Activated naive CD4-positive, alpha-beta T cell treated with anti-CD3 and anti-CD28 coated beads, Interleukin-2, amount 50 U/mL, for 24 hours (primary cell): ENCODE measurements at regions not wholly inside any gene's neighbourhood (a gene's known extent, or its start where the extent isn't known, plus 50 kb on each side); places are given as distances from the start of the nearest gene placed in this dataset.

ENCODE experiments used
- H3K27ac Mint-ChIP-seq: one replicate; pipeline ENCODE4 v1.8.0; 2021; ENCODE audit warnings: mild to moderate bottlenecking, mixed read lengths
- H3K27me3 Mint-ChIP-seq: one replicate; pipeline ENCODE4 v1.8.0; 2021; ENCODE audit warnings: mixed read lengths
- H3K36me3 Mint-ChIP-seq: one replicate; pipeline ENCODE4 v1.8.0; 2021; ENCODE audit warnings: mixed read lengths
- H3K4me1 Mint-ChIP-seq: one replicate; pipeline ENCODE4 v1.8.0; 2021; ENCODE audit warnings: mixed read lengths
- H3K4me3 Mint-ChIP-seq: one replicate; pipeline ENCODE4 v1.8.0; 2021; ENCODE audit warnings: mild to moderate bottlenecking, mixed read lengths
- H3K9me3 Mint-ChIP-seq: one replicate; pipeline ENCODE4 v1.8.0; 2021; ENCODE audit warnings: mixed read lengths

DNA sequence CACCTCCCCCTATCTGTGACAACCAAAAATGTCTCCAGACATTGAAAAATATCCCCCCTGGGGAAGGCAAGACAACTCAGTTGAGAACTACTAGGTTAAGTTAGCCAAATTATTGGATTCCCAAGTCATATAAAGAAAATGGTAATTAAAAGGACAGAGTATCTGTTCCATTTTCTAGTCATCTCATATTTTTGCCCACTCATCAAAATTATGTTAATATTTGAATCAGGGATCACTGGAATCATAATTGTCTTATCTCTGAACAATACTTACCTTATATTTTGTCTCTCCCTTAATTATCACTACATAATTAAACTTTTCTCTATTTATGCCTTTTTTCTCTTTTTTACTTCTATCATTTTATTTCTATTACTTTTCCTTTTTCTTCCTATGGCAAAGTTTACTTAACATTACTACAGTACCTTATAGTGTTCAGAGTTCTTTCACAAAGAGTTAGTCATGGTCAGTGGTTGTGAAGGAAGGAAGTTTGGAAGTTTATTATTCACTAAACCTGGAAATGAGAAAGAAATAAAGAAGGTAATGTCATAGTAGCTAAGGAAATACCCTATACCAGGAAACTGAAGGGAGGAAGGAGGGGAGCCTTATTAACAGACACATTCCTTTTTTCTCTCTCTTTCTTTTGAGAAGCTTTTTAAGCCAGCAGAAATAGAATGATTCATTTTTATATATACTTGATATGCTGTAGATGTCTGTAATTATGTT is 332.9 kb downstream of the COL12A1 start:
- Mint-ChIP-seq H3K27ac (no peak overlapping the region), H3K9me3 (peaks cover 13% of the 10 kb centered on the region), H3K27me3 (no peaks in the 10 kb centered on the region), H3K4me1 (no peaks in the 10 kb centered on the region), H3K36me3 (no peaks in the 10 kb centered on the region), H3K4me3 (no peak overlapping the region)

DNA sequence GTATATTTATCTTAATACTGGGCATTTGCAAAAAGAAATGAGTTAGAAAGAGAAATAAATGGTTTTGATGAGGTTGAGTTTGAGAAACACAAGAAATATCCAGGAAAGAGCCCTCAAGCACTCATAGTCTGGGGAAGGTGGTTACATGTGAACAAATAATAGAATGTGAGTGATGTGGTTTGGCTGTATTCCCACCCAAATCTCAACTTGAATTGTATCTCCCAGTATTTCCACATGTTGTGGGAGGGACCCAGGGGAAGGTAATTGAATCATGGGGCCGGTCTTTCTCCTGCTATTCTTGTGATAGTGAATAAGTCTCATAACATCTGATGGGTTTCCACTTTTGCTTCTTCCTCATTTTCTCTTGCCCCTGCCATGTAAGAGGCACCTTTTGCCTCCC is 334.1 kb downstream of the COL12A1 start:
- Mint-ChIP-seq H3K36me3 (no peaks in the 10 kb centered on the region), H3K27ac (no peak overlapping the region), H3K27me3 (no peaks in the 10 kb centered on the region), H3K4me1 (no peaks in the 10 kb centered on the region), H3K4me3 (no peak overlapping the region), H3K9me3 (peaks cover 18% of the 10 kb centered on the region)

DNA sequence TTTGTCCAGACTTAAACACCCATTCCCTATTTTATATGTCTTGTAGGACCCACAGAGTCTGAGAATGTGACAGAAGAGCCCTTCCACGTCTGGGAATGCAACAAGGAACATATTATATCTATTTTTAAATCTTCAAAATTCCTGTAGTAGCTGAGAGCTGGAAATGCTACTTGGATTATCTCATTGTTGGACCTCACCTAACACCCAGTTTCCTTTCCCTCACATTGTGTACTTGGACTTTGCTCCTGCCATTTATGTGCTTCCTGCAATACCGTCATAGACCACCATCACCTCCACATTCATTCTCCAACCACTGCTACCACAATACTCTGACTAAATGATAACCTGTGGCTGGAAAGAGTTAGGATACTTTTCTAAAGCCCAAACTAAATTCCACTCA is 335.4 kb downstream of the COL12A1 start:
- Mint-ChIP-seq H3K4me1 (no peaks in the 10 kb centered on the region), H3K9me3 (peaks cover 11% of the 10 kb centered on the region), H3K27ac (no peak overlapping the region), H3K4me3 (no peak overlapping the region), H3K27me3 (no peaks in the 10 kb centered on the region), H3K36me3 (no peaks in the 10 kb centered on the region)

DNA sequence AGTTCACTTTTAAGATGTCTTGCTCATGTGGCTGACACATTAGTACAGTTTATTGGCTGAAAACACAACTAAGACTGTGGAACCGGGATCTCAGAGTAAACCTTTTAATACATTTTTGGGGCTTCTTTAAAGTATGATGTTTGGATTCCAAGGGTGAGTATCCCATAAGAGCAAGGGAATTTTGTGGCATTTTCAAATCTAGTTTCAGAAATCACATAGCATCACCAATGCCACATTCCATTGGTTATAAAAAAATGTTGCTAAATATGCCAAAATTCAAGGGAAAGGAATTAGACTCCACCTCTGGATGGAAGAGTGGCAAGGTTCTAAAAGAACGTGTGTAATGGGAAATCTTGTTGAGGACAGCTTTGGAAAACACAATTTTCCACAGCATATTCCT is 338.6 kb downstream of the COL12A1 start:
- Mint-ChIP-seq H3K9me3 (peaks cover 10% of the 10 kb centered on the region), H3K4me1 (no peaks in the 10 kb centered on the region), H3K36me3 (no peaks in the 10 kb centered on the region), H3K27ac (no peak overlapping the region), H3K4me3 (no peak overlapping the region), H3K27me3 (no peaks in the 10 kb centered on the region)

DNA sequence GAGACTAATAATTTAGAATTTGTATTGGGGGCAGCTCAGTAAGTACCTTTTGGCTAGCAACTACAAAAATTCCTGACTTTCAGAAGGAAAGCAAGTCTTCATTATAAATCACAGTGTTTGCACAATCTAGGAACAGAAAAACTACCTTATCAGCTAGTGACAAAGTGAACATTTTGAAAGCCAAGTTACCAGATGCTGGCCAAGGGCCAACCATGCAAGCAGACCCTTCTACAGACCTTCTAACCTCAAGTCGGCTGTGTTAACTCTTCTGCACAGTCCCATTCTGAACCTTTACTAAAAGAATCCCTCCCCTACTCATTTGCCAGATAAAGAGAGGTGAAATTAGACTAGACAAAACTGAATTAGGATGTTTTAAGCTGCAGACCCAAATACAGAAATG is 341.9 kb downstream of the COL12A1 start:
- Mint-ChIP-seq H3K27me3 (no peaks in the 10 kb centered on the region), H3K4me1 (no peaks in the 10 kb centered on the region), H3K4me3 (no peak overlapping the region), H3K27ac (no peak overlapping the region), H3K36me3 (no peaks in the 10 kb centered on the region), H3K9me3 (peaks cover 5% of the 10 kb centered on the region)

DNA sequence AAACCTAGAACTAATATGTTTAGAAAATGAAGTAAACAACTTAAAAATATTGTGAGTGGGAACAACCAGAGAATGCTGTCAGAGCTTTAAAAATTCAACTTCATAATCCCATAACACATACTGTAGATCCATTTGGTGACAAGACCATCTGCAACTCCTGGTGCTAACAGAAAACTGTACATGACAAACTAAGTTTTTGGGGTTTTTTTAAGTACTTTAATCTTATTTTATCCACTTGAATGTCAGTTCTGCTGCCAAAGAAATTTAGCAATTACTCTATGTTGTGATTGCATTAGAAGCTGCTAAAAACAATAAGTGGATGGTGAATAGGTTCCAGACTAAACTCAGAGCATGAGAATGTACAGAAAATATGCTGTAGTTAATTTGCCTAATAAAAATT is 345.4 kb downstream of the COL12A1 start:
- Mint-ChIP-seq H3K4me1 (no peaks in the 10 kb centered on the region), H3K27ac (no peak overlapping the region), H3K4me3 (no peak overlapping the region), H3K36me3 (no peaks in the 10 kb centered on the region), H3K9me3 (no peaks in the 10 kb centered on the region), H3K27me3 (no peaks in the 10 kb centered on the region)

DNA sequence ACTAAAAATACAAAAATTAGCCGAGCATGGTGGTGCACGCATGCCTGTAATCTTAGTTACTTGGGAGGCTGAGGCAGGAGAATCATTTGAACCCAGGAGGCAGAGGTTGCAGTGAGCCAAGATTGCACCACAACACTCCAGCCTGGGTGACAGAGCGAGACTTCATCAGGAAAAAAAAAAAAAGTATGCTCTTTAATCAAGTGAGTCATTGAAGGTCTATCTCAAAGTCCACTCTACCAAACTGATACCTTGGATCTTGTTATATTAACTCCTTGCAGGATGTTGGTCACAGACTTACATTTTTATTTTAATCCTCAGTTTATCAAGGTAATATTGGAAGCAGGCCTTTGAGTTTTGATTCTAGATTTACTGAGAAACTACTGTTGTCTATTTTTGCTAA is 348.7 kb downstream of the COL12A1 start:
- Mint-ChIP-seq H3K27me3 (no peaks in the 10 kb centered on the region), H3K9me3 (no peaks in the 10 kb centered on the region), H3K4me3 (no peak overlapping the region), H3K27ac (no peak overlapping the region), H3K4me1 (no peaks in the 10 kb centered on the region), H3K36me3 (no peaks in the 10 kb centered on the region)

DNA sequence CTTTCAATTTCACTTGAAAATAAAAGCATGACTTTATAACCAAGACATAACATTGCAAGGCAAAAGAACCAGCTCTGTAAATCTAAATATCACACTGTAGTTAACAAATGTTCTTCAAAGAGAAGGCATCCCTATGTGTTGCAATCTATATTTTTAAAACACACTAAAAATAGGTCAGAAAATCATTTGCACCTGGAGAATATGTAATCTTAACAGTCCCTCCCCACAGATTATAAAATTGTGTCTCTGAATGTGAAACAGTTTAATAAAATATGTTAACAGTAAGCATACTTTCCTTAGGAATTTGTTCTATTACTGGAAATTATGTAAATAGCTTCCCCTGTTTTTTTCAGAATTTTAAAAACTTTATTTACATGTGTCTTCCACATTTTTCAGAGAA is 351.9 kb downstream of the COL12A1 start:
- no peak overlapping the region for H3K4me3 Mint-ChIP-seq
- no peak overlapping the region for H3K27ac Mint-ChIP-seq
- H3K27me3 Mint-ChIP-seq = no peaks in the 10 kb centered on the region
- H3K4me1 Mint-ChIP-seq = no peaks in the 10 kb centered on the region
- no peaks in the 10 kb centered on the region for H3K9me3 Mint-ChIP-seq
- H3K36me3 Mint-ChIP-seq = no peaks in the 10 kb centered on the region

DNA sequence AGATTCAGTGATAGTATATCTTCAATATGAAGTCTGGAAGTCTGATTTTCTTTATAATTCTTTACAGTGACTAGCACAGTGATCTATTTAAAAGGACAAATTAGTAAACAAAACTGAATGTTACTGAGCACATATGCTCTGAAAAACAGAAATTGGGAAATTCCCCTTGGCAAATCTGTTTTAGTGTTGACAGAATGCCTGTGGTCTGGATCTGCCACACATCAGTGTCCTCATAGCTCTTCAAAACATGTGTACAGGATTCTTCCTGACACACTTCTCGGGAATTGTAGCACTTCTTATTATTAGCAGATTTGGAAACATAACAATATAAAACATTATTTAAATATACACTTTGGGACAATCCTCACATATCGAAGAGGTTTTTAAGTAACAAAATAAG is 354.3 kb downstream of the COL12A1 start:
- Mint-ChIP-seq H3K4me3 (no peak overlapping the region), H3K9me3 (no peaks in the 10 kb centered on the region), H3K27me3 (no peaks in the 10 kb centered on the region), H3K4me1 (no peaks in the 10 kb centered on the region), H3K36me3 (no peaks in the 10 kb centered on the region), H3K27ac (no peak overlapping the region)

DNA sequence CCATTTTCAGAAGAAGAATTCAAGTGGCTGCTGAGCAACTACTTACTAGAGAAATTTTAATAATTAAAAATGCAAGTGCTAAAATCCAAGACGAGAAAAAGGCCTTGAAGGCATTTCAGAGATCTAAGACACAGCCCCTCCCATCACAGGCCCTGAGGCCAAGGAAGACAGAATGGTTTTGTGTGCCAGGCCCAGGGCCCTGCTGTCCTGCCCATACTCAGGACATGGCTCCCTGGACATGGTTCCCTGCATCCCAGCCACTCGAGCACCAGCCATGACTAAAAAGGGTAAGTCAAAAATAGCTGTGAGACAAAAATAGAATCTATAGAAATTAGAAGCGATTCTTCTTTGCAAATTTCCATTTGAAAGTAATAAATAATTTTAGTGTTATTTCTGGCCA is 364.9 kb downstream of the COL12A1 start:
- Mint-ChIP-seq H3K27me3 (no peaks in the 10 kb centered on the region), H3K4me3 (no peak overlapping the region), H3K4me1 (no peaks in the 10 kb centered on the region), H3K27ac (no peak overlapping the region), H3K36me3 (no peaks in the 10 kb centered on the region), H3K9me3 (peaks cover 5% of the 10 kb centered on the region)

DNA sequence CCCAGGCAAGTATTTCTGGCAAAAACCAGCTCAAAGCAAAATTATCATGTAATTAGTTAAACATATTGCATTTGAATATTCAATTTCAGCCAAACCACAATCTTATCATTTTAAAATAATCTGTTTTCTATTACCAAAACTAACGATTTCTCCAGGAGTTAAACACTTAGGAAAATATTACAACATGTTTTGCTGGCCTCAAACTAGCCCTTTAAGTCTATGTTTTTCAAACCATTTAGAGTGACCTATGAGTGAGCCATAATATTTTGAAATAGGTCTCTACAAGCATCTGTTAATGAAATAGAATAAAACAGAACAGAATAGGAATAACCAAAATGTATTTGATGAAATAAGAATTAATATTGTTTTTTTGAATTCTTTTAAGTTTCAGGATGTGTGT is 370.9 kb downstream of the COL12A1 start:
- no peaks in the 10 kb centered on the region for H3K4me1 Mint-ChIP-seq
- H3K27ac Mint-ChIP-seq = no peak overlapping the region
- peaks cover 7% of the 10 kb centered on the region for H3K9me3 Mint-ChIP-seq
- H3K27me3 Mint-ChIP-seq = no peaks in the 10 kb centered on the region
- H3K4me3 Mint-ChIP-seq = no peak overlapping the region
- H3K36me3 Mint-ChIP-seq = peaks cover 1% of the 10 kb centered on the region

DNA sequence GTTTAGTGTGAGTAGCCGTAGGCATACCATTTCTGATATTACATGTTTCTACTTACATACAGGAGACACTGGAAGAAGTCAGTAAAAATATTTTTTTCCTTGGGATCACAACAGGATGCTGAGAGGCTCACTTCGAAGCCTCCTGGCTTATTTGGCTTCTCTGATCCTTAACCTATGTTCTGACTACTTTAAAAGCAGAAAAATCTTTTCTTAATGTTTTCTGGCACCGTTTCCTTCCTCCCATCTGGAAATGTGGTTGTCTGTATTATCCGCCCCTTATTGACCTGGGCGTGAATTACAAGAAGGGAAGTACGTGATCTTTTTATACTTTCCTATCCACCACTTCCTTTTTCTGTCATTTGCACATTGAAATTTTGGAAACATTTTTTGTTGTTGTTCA is 379.6 kb downstream of the COL12A1 start:
- Mint-ChIP-seq H3K9me3 (peaks cover 10% of the 10 kb centered on the region), H3K4me3 (no peak overlapping the region), H3K4me1 (no peaks in the 10 kb centered on the region), H3K27ac (no peak overlapping the region), H3K36me3 (peaks cover 1% of the 10 kb centered on the region), H3K27me3 (no peaks in the 10 kb centered on the region)

DNA sequence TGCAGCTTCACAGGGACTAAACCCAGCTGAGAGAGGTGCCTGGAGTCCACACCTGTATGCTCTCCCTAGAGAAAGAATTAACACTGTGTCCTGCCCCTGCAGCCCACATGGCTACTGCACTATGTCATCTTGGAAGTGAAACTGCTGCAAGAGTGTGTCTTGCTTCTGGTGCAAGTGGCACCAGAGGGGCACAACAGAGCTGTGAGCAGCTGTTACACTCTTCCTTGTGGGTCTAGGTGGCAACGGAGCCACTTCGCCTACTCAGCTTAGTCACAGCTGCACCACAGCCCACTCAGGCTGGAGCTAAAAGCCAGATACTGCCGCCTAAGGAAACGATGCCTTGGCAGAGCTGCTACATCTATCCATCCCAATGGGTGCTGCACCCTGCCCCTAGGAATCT is 391.4 kb downstream of the COL12A1 start:
- Mint-ChIP-seq H3K27ac (no peak overlapping the region), H3K4me1 (no peaks in the 10 kb centered on the region), H3K27me3 (no peaks in the 10 kb centered on the region), H3K36me3 (no peaks in the 10 kb centered on the region), H3K4me3 (no peak overlapping the region), H3K9me3 (peaks cover 10% of the 10 kb centered on the region)

DNA sequence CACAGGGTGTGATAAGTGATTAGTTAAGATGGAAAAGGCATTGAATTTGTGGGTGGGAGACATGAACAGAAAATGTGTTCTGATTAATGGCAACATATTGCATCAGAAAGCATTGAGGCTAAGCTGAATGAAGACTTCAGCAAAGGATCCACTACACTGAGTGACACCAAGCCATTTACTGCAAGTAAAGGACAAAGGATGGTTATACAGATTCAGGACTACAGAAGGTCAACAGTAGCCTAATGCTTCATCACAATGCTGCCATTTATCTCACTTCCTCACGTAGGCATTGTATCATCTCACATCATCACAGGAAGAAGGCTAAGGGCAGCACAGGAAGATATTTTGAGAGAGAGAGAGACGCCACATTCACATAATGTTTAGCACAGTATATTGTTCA is 398.2 kb downstream of the COL12A1 start:
- Mint-ChIP-seq H3K4me3 (no peak overlapping the region), H3K27ac (no peak overlapping the region), H3K9me3 (no peaks in the 10 kb centered on the region), H3K36me3 (no peaks in the 10 kb centered on the region), H3K27me3 (no peaks in the 10 kb centered on the region), H3K4me1 (no peaks in the 10 kb centered on the region)

DNA sequence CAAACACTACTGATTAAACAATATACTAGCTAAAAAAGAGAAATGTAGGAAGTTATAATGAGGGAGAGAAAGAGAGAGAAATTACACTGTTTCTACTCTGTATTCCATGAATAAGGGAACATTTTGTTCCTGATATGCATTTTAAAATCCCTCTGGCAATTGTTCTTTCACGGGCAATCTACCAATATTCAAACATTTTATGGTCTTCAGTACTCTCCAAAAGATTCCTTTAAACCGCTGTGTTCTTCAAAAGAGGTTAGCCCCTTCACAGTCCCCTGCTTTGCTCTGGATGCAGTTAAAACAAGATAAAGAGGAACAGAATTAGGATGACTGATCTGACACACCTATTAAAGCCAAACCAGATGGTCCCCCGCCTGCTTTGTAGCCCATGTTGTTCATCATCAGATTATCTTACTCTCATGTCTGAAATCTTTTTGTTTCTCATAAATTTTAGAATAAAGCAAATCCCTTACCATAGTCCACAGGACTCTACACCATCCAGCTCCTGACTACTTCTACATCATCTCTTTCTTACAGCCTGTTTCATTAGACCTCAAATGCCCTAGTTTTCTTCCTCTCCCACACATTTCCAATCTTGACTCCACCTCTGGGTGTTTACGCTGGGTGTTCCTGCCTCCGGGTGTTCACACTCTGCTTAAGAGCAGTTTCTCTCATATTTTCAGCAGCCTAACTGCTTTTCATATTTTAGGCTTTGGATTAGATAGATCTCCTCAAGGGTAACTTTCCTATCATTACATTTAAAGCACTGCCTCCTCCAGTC is 399.7 kb downstream of the COL12A1 start:
- Mint-ChIP-seq H3K27ac (no peak overlapping the region), H3K4me3 (no peak overlapping the region), H3K4me1 (no peaks in the 10 kb centered on the region), H3K27me3 (no peaks in the 10 kb centered on the region), H3K9me3 (no peaks in the 10 kb centered on the region), H3K36me3 (no peaks in the 10 kb centered on the region)

DNA sequence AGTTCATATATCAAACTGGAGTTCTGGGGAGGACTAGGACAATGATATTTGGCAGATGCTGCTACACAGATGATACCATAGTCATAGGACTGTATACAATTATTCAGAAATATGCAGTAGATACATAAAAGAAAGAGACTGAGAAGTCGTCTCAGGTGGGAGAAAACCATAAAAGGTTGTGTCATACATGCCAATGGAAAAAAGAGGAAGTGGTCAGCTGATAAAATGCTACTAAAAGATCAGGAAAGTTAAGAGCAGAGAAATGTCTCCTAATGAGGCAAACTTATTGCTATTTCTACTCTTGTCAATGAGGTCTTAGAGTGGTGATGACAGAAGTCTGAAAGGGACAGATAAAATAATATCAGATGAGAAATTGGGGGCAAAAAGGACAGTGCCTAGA is 407.6 kb downstream of the COL12A1 start:
- no peak overlapping the region for H3K4me3 Mint-ChIP-seq
- H3K9me3 Mint-ChIP-seq = peaks cover 18% of the 10 kb centered on the region
- no peaks in the 10 kb centered on the region for H3K4me1 Mint-ChIP-seq
- no peaks in the 10 kb centered on the region for H3K36me3 Mint-ChIP-seq
- H3K27ac Mint-ChIP-seq = no peak overlapping the region
- H3K27me3 Mint-ChIP-seq = no peaks in the 10 kb centered on the region

DNA sequence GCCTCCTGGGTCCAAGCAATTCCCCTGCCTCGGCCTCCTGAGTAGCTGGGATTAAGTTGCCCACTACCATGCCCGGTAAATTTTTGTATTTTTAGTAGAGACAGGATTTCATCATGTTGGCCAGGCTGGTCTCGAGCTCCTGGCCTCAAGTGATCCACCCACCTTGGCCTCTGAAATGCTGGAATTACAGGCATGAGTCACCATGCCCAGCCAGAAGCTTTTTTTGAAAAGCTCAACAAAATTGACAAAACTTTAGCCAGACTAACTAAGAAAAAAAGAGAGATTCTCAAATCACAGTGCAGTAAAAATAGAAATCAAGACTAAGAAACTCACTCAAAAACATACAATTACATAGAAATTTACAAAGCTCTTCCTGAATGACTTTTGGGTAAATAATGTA is 420.6 kb downstream of the COL12A1 start:
- no peaks in the 10 kb centered on the region for H3K27me3 Mint-ChIP-seq
- no peak overlapping the region for H3K27ac Mint-ChIP-seq
- H3K4me3 Mint-ChIP-seq = no peak overlapping the region
- no peaks in the 10 kb centered on the region for H3K36me3 Mint-ChIP-seq
- no peaks in the 10 kb centered on the region for H3K4me1 Mint-ChIP-seq
- H3K9me3 Mint-ChIP-seq = peaks cover 21% of the 10 kb centered on the region
